HEK293T (cell line): ENCODE measurements at regions not wholly inside any gene's neighbourhood (a gene's known extent, or its start where the extent isn't known, plus 50 kb on each side); places are given as distances from the start of the nearest gene placed in this dataset.

ENCODE experiments used
- FOXA1 ChIP-seq: fragments of 450-650 bp; IDR thresholded peaks from 2 replicates; pipeline ENCODE4 v1.6.1; 2016; ENCODE audit warnings: mild to moderate bottlenecking
- FOXM1 ChIP-seq: fragments of 450-650 bp; IDR thresholded peaks from 2 replicates; pipeline ENCODE4 v1.6.1; 2017; ENCODE audit warnings: mild to moderate bottlenecking, borderline replicate concordance
- LEF1 ChIP-seq: fragments of 450-650 bp; IDR thresholded peaks from 2 replicates; pipeline ENCODE4 v1.6.1; 2017; ENCODE audit warnings: mild to moderate bottlenecking, borderline replicate concordance
- SP1 ChIP-seq: fragments of 450-650 bp; IDR thresholded peaks from 2 replicates; pipeline ENCODE4 v1.6.1; 2017
- TARDBP ChIP-seq: fragments of 450-650 bp; IDR thresholded peaks from 2 replicates; pipeline ENCODE4 v1.6.1; 2016

- TF ChIP-seq TARDBP (no peak), SP1 (no peak), FOXA1 (no peak), LEF1 (no peak), FOXM1 (no peak)
Measured at GRCh38 chr3:187545366-187545765, 124.8 kb downstream of the SST start.
